NCI-H460 (cell line): ENCODE measurements at regions not wholly inside any gene's neighbourhood (a gene's known extent, or its start where the extent isn't known, plus 50 kb on each side); places are given as distances from the start of the nearest gene placed in this dataset.
"Not testable (repeated sequence)": the region's sequence is repeated elsewhere in the genome, so short reads cannot be mapped to it uniquely, and the experiment has no call there.

Experiments
- DNase-seq: peaks from one replicate; pipeline ENCODE4 v3.0.0-alpha.2; 2016; ENCODE audit warnings: low read depth; ENCODE audit errors: extremely low read depth

GRCh38 chr9:75657015-75657414 is 233.5 kb upstream of the PCSK5 start:
- no peak for DNase-seq

- DNase-seq: no peak
Observed at GRCh38 chr9:75658301-75658905, 232.1 kb upstream of the PCSK5 start.

GRCh38 chr9:75664597-75664996 is 225.9 kb upstream of the PCSK5 start:
- DNase-seq: no peak

GRCh38 chr9:75666856-75667554 is 223.5 kb upstream of the PCSK5 start:
- no peak for DNase-seq

GRCh38 chr9:75669721-75670120 is 220.8 kb upstream of the PCSK5 start:
- no peak for DNase-seq

- DNase-seq: no peak
Observed at GRCh38 chr9:75671354-75671753, 219.1 kb upstream of the PCSK5 start.

GRCh38 chr9:75672478-75672877 is 218.0 kb upstream of the PCSK5 start:
- DNase-seq: no peak

- DNase-seq: no peak
Observed at GRCh38 chr9:75683591-75683990, 206.9 kb upstream of the PCSK5 start.

GRCh38 chr9:75685062-75685461 is 205.4 kb upstream of the PCSK5 start:
- DNase-seq: no peak

- no peak for DNase-seq
Observed at GRCh38 chr9:75687359-75687953, 203.0 kb upstream of the PCSK5 start.

- DNase-seq: not testable (repeated sequence)
Observed at GRCh38 chr9:75690551-75690950, 199.9 kb upstream of the PCSK5 start.

GRCh38 chr9:75691408-75691807 is 199.1 kb upstream of the PCSK5 start:
- no peak for DNase-seq

- DNase-seq: no peak
Observed at GRCh38 chr9:75692309-75692708, 198.2 kb upstream of the PCSK5 start.

- DNase-seq: no peak
Observed at GRCh38 chr9:75695921-75696320, 194.6 kb upstream of the PCSK5 start.

GRCh38 chr9:75699017-75699416 is 191.5 kb upstream of the PCSK5 start:
- DNase-seq: no peak

- DNase-seq: no peak
Observed at GRCh38 chr9:75699625-75700251, 190.7 kb upstream of the PCSK5 start.

- no peak for DNase-seq
Observed at GRCh38 chr9:75700252-75700640, 190.2 kb upstream of the PCSK5 start.

- DNase-seq: no peak
Observed at GRCh38 chr9:75707191-75707590, 183.3 kb upstream of the PCSK5 start.

GRCh38 chr9:75709698-75710097 is 180.8 kb upstream of the PCSK5 start:
- no peak for DNase-seq

GRCh38 chr9:75712700-75713099 is 177.8 kb upstream of the PCSK5 start:
- DNase-seq: no peak

GRCh38 chr9:75713335-75713734 is 177.1 kb upstream of the PCSK5 start:
- DNase-seq: no peak

- DNase-seq: no peak
Observed at GRCh38 chr9:75715360-75715759, 175.1 kb upstream of the PCSK5 start.
